NCI-H1105 treated with DMSO at 0.1 percent for 48 hours (cell line): ENCODE measurements at regions not wholly inside any gene's neighbourhood (a gene's known extent, or its start where the extent isn't known, plus 50 kb on each side); places are given as distances from the start of the nearest gene placed in this dataset.

Experiments
- DNase-seq: peaks from one replicate; lab custom pipeline; 2025; lab: John Stamatoyannopoulos, UW

- DNase-seq = no peak
These were observed 66.3 kb upstream of the SP4 start for GRCh38 chr7:21361413-21362125.

- DNase-seq = no peak
These were observed 63.0 kb upstream of the SP4 start for GRCh38 chr7:21364801-21365271.

GRCh38 chr7:21365866-21366624, 61.8 kb upstream of the SP4 start:
- DNase-seq = peak; percentile 81

GRCh38 chr7:21367081-21367480, 60.8 kb upstream of the SP4 start:
- peak; percentile 69 for DNase-seq

- DNase-seq = no peak
These were observed 60.3 kb upstream of the SP4 start for GRCh38 chr7:21367537-21367936.

GRCh38 chr7:21368317-21368716, 59.6 kb upstream of the SP4 start:
- DNase-seq = peak; percentile 45

GRCh38 chr7:21370283-21370982, 57.5 kb upstream of the SP4 start:
- peak; percentile 47 for DNase-seq

- no peak for DNase-seq
These were observed 56.5 kb upstream of the SP4 start for GRCh38 chr7:21371360-21371759.

GRCh38 chr7:21373031-21373430, 54.9 kb upstream of the SP4 start:
- DNase-seq = no peak

- DNase-seq = no peak
These were observed 53.7 kb upstream of the SP4 start for GRCh38 chr7:21374134-21374533.

GRCh38 chr7:21377545-21377944, 50.3 kb upstream of the SP4 start:
- peak; percentile 3 for DNase-seq
